ENCODE measurements at regions not wholly inside any gene's neighbourhood (a gene's known extent, or its start where the extent isn't known, plus 50 kb on each side); places are given as distances from the start of the nearest gene placed in this dataset.

GRCh38 chr4:4610672-4611071, 68.8 kb upstream of the STX18 start:
- no peaks in the 10 kb centered on the region for H3K9me3 ChIP-seq
- H3K4me3 ChIP-seq (ENCODE audit: low read depth, low read length) = no peak overlapping the region
- H3K27me3 ChIP-seq = no peaks in the 10 kb centered on the region
- no peaks in the 10 kb centered on the region for H3K4me1 ChIP-seq
- no peaks in the 10 kb centered on the region for H3K36me3 ChIP-seq
- DNase-seq = no peak
- TF ChIP-seq, protein P1, sequence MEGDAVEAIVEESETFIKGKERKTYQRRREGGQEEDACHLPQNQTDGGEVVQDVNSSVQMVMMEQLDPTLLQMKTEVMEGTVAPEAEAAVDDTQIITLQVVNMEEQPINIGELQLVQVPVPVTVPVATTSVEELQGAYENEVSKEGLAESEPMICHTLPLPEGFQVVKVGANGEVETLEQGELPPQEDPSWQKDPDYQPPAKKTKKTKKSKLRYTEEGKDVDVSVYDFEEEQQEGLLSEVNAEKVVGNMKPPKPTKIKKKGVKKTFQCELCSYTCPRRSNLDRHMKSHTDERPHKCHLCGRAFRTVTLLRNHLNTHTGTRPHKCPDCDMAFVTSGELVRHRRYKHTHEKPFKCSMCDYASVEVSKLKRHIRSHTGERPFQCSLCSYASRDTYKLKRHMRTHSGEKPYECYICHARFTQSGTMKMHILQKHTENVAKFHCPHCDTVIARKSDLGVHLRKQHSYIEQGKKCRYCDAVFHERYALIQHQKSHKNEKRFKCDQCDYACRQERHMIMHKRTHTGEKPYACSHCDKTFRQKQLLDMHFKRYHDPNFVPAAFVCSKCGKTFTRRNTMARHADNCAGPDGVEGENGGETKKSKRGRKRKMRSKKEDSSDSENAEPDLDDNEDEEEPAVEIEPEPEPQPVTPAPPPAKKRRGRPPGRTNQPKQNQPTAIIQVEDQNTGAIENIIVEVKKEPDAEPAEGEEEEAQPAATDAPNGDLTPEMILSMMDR (IDR thresholded peaks at IDR 0.05; ENCODE audit: low read depth, low read length) = no peak

DNA sequence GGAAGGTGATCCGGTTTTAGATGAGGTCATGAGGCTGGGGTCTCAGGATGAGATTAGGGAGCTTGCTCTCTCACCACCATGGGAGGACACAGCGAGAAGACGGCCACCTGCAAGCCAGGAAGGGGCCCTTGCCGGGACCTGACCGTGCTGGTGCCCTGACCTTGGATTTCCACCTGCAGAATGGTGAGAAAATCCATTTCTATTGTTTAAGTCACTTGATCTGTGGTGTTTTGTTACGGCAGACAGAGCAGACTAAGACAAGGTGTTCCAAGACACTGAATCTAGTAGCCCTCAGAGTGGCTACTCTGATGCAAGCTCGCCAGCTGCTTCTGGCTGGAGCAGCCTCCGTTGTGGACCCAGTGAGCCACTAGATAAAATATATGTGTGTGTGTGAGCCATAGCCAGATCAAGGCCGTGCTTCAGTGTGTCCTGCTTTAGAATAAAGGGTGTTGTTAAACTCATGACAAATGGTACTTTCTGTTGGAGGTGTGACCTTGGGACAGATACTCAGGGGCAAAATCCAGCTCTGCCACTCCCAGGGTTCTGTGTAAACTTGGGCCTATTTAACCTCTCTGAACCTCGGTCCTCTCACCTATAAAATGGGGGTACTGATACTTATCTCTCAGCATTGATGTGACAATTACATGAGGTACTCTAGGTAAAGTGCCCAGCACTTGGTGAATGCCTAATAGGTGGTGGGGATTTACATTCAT, 67.9 kb upstream of the STX18 start:
- Histone ChIP-seq H3K36me3 (no peaks in the 10 kb centered on the region), H3K4me1 (no peaks in the 10 kb centered on the region), H3K4me3 (ENCODE audit: low read depth, low read length) (no peak overlapping the region), H3K27me3 (no peaks in the 10 kb centered on the region), H3K9me3 (no peaks in the 10 kb centered on the region)
- no peak for DNase-seq
- TF ChIP-seq, protein P1 (IDR thresholded peaks at IDR 0.05; ENCODE audit: low read depth, low read length) = no peak

DNA sequence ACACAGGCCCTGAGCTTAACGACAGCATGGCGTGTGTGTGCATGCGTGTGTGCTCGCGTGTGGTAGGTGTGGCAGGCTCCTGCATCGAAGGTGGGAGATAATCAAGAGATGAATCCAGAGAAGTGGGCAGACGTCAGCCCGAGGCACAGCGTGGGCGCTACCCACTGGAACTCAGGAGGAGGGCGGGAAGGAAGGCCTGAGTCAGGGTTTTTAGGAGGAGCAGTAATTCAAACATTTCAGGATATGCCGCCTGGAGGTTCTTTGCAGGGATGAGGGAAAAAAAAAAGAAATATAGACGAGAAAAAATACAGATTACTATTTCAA, 66.3 kb upstream of the STX18 start:
- no peak overlapping the region for H3K4me3 ChIP-seq (ENCODE audit: low read depth, low read length)
- TF ChIP-seq, protein P1 (IDR thresholded peaks at IDR 0.05; ENCODE audit: low read depth, low read length) = no peak
- no peaks in the 10 kb centered on the region for H3K36me3 ChIP-seq
- peaks cover 10% of the 10 kb centered on the region for H3K4me1 ChIP-seq
- H3K27me3 ChIP-seq = no peaks in the 10 kb centered on the region
- no peaks in the 10 kb centered on the region for H3K9me3 ChIP-seq
- no peak for DNase-seq

DNA sequence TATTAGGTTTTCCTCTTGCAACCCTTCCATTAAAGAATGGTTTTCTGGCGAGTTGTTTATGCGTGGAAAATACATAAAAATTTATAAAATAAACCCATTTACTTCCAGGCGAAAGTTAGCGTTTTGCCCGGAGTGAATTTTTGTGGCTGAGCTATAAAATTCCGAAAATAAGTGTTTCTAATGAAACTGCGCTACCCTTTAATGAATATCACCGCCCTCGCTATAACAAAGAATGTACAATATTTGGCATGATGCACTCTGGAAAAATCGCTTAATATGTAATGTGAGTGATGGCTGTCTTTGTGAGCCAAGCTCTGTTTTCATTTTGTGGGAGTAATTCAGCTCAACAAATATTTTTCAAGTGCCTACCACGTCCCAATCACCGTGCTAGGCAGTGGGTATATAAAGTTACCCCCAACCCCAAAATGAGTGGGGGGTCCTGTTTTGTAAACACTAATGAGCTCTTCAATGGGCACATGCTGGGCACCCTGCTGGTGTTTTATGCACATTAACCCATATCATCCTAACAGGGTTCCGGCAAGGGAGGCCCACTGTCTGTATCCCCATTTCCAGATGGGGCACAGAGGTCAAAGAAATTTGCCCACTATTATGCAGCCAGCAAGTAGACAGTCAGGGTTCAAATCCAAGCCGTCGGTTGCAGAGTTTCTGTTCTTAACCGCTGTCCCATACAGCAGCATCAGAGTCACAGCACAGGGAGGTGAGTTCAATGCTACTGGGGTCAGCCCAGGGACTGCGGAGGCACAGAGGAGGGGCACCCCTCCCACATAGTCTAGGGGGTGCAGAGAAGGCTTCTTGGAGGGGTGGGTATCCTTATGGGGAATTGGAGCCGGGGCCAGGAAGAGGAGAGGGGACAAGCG, 65.7 kb upstream of the STX18 start:
- Histone ChIP-seq H3K9me3 (no peaks in the 10 kb centered on the region), H3K4me3 (ENCODE audit: low read depth, low read length) (no peak overlapping the region), H3K4me1 (peaks cover 14% of the 10 kb centered on the region), H3K27me3 (no peaks in the 10 kb centered on the region), H3K36me3 (no peaks in the 10 kb centered on the region)
- TF ChIP-seq, protein P1 (IDR thresholded peaks at IDR 0.05; ENCODE audit: low read depth, low read length) = no peak
- no peak for DNase-seq

DNA sequence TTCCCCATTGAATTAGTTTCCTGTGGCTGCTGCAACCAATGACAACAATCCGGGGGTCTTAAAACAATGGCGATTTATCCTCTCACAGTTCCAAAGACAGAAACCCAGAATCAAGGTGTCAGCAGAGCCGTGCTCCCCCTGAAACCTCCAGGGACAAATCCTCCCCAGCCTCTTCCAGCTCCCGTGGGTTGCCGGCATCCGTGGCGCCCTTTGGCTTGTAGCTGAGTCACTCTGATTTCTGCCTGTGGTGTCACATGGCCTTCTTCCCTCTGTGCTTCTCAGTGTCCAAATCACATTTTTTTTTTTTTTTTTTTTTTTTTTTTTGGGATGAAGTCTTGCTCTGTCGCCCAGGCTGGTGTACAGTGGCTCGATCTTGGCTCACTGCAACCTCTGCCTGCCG, 64.5 kb upstream of the STX18 start:
- TF ChIP-seq, protein P1 (IDR thresholded peaks at IDR 0.05; ENCODE audit: low read depth, low read length) = no peak
- no peaks in the 10 kb centered on the region for H3K9me3 ChIP-seq
- H3K27me3 ChIP-seq = no peaks in the 10 kb centered on the region
- no peak overlapping the region for H3K4me3 ChIP-seq (ENCODE audit: low read depth, low read length)
- no peak for DNase-seq
- peaks cover 14% of the 10 kb centered on the region for H3K4me1 ChIP-seq
- no peaks in the 10 kb centered on the region for H3K36me3 ChIP-seq

DNA sequence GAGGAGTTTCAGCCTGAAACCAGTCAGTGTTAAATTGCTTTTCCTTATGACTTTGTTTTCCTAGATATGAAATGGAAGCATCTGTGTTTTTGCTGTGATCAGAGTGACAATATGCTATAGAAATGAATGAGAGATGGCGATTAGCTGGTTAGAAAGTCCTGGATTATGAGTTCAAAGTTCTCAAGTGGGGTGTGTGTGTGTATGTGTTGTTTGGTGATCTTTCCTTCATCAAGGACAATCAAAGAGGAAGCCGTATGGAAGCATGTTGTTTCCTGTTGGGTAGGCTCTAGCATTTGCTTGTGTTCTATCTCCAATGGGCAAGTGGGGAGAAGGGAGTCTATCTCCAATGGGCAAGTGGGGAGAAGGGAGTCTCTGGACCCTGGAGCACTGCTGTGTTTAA, 64.0 kb upstream of the STX18 start:
- Histone ChIP-seq H3K4me1 (peaks cover 14% of the 10 kb centered on the region), H3K4me3 (ENCODE audit: low read depth, low read length) (no peak overlapping the region), H3K27me3 (no peaks in the 10 kb centered on the region), H3K9me3 (no peaks in the 10 kb centered on the region), H3K36me3 (no peaks in the 10 kb centered on the region)
- DNase-seq = no peak
- TF ChIP-seq, protein P1 (IDR thresholded peaks at IDR 0.05; ENCODE audit: low read depth, low read length) = no peak
